ENCODE measurements at regions not wholly inside any gene's neighbourhood (a gene's known extent, or its start where the extent isn't known, plus 50 kb on each side); places are given as distances from the start of the nearest gene placed in this dataset.

- TF ChIP-seq CTCF (optimal IDR thresholded peaks at IDR 0.05 in 1 of 3, IDR thresholded peaks at IDR 0.05 in 1 of 3, conservative IDR thresholded peaks at IDR 0.05 in 1 of 3; ENCODE audit: extremely low read depth in 1 of 3, insufficient read depth in 2 of 3, low read length in 3 of 3) (no peak), EZH2 (IDR thresholded peaks at IDR 0.05; ENCODE audit: low read length) (no peak)
These were observed 479.7 kb downstream of the TBC1D32 start for GRCh38 chr6:120854583-120854982.

Measured in keratinocyte (primary cell).